ENCODE measurements at regions not wholly inside any gene's neighbourhood (a gene's known extent, or its start where the extent isn't known, plus 50 kb on each side); places are given as distances from the start of the nearest gene placed in this dataset.

DNA sequence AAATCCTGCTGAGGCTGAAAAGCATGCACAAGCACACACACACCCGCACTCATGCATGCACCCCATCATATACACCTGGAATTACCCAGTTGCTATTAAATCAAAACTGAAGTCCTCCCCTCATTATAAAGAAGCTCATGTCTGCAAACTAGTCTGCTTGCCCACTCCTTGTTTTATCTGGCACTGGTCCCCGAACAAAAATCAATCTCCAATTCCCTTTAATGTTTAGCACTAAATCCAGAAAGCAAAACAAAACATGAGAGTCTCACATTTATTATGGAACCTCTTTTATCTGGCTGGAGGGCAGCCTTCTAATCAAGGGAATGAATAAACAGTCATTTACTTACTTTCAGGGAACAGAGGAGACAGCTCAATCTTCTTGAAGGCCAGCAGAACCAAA, 1093.4 kb upstream of the FLRT2 start:
- no peak for TF ChIP-seq EZH2 (IDR thresholded peaks at IDR 0.05; ENCODE audit: borderline replicate concordance, low read length)
- TF ChIP-seq, protein P1, sequence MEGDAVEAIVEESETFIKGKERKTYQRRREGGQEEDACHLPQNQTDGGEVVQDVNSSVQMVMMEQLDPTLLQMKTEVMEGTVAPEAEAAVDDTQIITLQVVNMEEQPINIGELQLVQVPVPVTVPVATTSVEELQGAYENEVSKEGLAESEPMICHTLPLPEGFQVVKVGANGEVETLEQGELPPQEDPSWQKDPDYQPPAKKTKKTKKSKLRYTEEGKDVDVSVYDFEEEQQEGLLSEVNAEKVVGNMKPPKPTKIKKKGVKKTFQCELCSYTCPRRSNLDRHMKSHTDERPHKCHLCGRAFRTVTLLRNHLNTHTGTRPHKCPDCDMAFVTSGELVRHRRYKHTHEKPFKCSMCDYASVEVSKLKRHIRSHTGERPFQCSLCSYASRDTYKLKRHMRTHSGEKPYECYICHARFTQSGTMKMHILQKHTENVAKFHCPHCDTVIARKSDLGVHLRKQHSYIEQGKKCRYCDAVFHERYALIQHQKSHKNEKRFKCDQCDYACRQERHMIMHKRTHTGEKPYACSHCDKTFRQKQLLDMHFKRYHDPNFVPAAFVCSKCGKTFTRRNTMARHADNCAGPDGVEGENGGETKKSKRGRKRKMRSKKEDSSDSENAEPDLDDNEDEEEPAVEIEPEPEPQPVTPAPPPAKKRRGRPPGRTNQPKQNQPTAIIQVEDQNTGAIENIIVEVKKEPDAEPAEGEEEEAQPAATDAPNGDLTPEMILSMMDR (IDR thresholded peaks at IDR 0.05; ENCODE audit: low read length), result no peak
